Right atrium auricular region (tissue), 2 donors: ENCODE measurements at regions not wholly inside any gene's neighbourhood (a gene's known extent, or its start where the extent isn't known, plus 50 kb on each side); places are given as distances from the start of the nearest gene placed in this dataset.
"Not testable (repeated sequence)": the region's sequence is repeated elsewhere in the genome, so short reads cannot be mapped to it uniquely, and the experiment has no call there.

Experiments used
- DNase-seq: peaks from one replicate; pipeline ENCODE4 v3.0.0-alpha.2; 2019; ENCODE audit warnings: low spot score
- H3K27ac ChIP-seq, 2 donors: fragments of 200-600 bp; sonication (generic); 1 replicate in 1 of 2; 2 replicates in 1 of 2; pipeline ENCODE4 v1.5.1; 2016 to 2019
- H3K27me3 ChIP-seq, 2 donors: fragments of 200-600 bp; sonication (generic); one replicate each; pipeline versions ENCODE4 v1.5.1 to v1.6.0; 2017 to 2019
- H3K36me3 ChIP-seq: fragments of 200-600 bp; sonication (generic); one replicate; pipeline ENCODE4 v1.5.1; 2016
- H3K4me1 ChIP-seq, 2 donors: fragments of 200-600 bp; sonication (generic); one replicate each; pipeline versions ENCODE4 v1.5.1 to v1.6.0; 2017 to 2019
- H3K4me3 ChIP-seq, 2 donors: fragments of 200-600 bp; sonication (generic); 1 replicate in 1 of 2; 2 replicates in 1 of 2; pipeline ENCODE4 v1.5.1; 2017 to 2019; ENCODE audit warnings: mild to moderate bottlenecking in 1 of 2, moderate library complexity in 1 of 2
- H3K9me3 ChIP-seq, 2 donors: fragments of 200-600 bp; sonication (generic); one replicate each; pipeline ENCODE4 v1.5.1; 2019
- TF ChIP-seq, protein P1 (sequence below), 2 donors: fragments of 200-600 bp; sonication (generic); IDR thresholded peaks; one replicate each; pipeline ENCODE4 v1.5.1; 2019; ENCODE audit warnings: antibody characterized with exemption in 2 of 2

DNA sequence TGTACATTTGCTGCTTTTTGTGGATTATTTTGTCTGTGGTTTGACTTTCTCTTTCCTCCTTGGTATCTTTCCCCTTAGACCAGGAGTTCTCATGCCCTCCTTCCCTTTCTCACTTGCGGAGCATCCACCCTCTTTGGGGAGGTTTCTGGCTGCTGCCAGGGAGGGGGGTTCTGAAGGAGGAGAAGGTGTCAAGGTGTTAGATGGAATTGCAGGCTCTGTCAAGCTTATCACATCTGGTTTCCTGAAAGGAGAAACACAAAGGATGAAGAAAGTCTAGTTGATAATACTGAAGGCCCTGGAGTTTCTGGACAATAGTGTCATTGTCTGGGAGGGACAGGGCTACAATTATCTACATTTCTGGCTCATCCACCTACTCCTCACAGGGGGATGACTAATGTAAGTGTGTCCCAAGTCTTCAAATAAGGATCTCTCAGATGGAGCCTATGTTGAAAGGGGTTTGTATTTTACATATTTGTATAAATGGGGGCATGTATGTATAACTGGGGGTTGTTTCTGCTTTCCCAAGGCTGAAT is 217.3 kb upstream of the CCDC196 start:
- Histone ChIP-seq H3K9me3 (no peaks in the 10 kb centered on the region), H3K27ac (no peak overlapping the region), H3K36me3 (no peaks in the 10 kb centered on the region), H3K4me3 (no peak overlapping the region), H3K27me3 (no peaks in the 10 kb centered on the region), H3K4me1 (no peaks in the 10 kb centered on the region)
- TF ChIP-seq, protein P1, sequence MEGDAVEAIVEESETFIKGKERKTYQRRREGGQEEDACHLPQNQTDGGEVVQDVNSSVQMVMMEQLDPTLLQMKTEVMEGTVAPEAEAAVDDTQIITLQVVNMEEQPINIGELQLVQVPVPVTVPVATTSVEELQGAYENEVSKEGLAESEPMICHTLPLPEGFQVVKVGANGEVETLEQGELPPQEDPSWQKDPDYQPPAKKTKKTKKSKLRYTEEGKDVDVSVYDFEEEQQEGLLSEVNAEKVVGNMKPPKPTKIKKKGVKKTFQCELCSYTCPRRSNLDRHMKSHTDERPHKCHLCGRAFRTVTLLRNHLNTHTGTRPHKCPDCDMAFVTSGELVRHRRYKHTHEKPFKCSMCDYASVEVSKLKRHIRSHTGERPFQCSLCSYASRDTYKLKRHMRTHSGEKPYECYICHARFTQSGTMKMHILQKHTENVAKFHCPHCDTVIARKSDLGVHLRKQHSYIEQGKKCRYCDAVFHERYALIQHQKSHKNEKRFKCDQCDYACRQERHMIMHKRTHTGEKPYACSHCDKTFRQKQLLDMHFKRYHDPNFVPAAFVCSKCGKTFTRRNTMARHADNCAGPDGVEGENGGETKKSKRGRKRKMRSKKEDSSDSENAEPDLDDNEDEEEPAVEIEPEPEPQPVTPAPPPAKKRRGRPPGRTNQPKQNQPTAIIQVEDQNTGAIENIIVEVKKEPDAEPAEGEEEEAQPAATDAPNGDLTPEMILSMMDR (IDR thresholded peaks at IDR 0.05), result no peak
- DNase-seq, result no peak

DNA sequence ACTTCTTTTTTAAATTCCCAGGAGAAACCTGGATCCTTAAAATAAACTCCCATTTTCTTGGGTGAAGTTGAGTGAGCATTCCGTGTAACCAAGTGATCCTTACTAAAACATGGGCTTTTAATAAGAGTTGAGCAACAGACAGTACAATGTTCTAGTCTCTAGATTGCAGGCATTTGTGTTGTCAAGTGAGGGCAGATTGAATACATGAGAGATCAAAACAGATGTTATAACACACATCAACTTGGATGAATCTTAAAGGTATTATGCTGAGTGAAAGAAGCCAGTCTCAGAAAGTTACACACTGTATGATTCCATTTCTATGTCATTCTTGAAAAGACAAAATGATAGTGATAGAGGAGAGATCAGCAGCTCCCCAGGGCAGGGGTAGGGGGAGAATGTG is 213.9 kb upstream of the CCDC196 start:
- no peaks in the 10 kb centered on the region for H3K36me3 ChIP-seq
- TF ChIP-seq, protein P1 (IDR thresholded peaks at IDR 0.05), result no peak
- no peak overlapping the region for H3K27ac ChIP-seq
- H3K27me3 ChIP-seq, result no peaks in the 10 kb centered on the region
- no peaks in the 10 kb centered on the region for H3K9me3 ChIP-seq
- no peaks in the 10 kb centered on the region for H3K4me1 ChIP-seq
- no peak for DNase-seq
- H3K4me3 ChIP-seq, result no peak overlapping the region

DNA sequence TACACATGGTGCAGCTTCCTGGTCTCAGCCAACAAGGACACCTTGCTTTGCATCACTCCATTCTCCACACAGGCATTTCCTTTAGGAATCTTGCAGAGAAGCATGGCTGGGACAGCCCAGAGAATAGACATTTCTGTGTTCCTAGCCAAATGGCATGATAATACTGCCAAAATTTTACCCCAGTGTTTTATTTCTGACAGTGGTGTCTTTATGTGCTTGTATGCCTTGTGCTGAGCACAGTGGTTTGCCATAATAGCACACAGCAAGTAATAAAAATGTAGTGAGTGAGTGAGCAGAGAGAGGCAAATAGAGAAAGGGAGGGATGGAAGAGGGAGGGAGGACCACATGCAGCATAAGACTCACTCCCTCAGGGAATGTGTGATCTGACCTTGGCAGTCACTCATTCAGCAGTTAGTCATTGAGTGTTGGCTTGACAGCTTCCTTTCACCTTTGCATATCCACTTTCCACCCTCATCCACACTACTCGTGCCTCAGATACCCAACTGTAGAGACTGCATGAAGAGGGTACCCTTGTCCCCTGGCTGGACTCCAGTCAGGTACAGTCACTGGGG is 212.8 kb upstream of the CCDC196 start:
- no peaks in the 10 kb centered on the region for H3K27me3 ChIP-seq
- no peak for DNase-seq
- no peak overlapping the region for H3K27ac ChIP-seq
- H3K4me1 ChIP-seq, result no peaks in the 10 kb centered on the region
- no peak overlapping the region for H3K4me3 ChIP-seq
- no peaks in the 10 kb centered on the region for H3K9me3 ChIP-seq
- no peaks in the 10 kb centered on the region for H3K36me3 ChIP-seq
- TF ChIP-seq, protein P1 (IDR thresholded peaks at IDR 0.05), result no peak

DNA sequence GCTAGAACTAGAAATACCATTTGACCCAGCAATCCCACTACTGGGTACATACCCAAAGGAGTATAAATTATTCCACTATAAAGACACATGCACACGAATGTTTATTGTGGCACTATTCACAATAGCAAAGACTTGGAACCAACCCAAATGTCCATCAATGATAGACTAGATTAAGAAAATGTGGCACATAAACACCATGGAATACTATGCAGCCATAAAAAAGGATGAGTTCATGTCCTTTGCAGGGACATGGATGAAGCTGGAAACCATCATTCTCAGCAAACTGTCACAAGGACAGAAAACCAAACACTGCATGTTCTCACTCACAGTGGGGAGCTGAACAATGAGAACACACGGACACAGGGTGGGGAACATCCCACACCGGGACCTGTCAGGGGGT is 207.8 kb upstream of the CCDC196 start:
- not testable (repeated sequence) for H3K9me3 ChIP-seq, H3K4me1 ChIP-seq, H3K27ac ChIP-seq, H3K36me3 ChIP-seq, H3K27me3 ChIP-seq, H3K4me3 ChIP-seq, DNase-seq

DNA sequence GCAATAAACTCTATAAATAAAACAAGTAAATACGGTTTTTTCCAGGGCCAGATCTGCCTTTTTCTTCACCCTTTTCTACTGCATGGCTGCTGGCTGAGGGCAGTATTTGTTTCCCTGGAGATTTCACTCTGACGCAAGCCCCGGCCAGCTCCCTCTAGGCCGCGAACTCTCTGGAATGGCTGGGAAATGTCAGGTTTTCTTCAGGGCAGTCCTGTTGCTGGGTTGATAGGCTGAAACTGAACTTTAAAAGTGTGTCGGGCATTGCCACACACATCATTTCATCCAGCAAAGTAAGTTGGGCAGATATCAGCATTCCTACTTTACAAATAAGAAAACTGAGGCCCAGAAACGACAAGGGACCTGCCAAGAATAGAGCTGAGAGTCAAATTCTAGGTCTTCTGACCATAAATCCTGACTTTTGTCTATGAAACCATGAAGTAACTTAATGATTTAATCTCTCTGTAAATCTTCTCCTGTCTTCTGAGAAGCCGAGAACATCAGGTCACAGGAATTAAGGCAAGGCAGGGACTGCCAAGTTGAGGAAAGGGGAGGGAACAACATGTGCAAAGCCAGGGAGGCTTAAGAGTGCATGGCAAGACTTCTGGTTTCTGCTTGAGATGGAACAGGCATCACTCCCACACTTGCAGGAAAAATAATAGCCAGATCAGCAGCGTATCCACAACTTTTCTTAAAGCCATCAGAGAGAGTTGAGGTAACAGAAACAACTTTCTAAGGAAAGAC is 205.0 kb upstream of the CCDC196 start:
- Histone ChIP-seq H3K36me3 (no peaks in the 10 kb centered on the region), H3K4me3 (no peak overlapping the region), H3K27ac (peak overlapping the region; percentile 35 to 40), H3K27me3 (no peaks in the 10 kb centered on the region), H3K4me1 (no peaks in the 10 kb centered on the region), H3K9me3 (no peaks in the 10 kb centered on the region)
- DNase-seq, result peak; percentile 59
- TF ChIP-seq, protein P1 (IDR thresholded peaks at IDR 0.05), result no peak

DNA sequence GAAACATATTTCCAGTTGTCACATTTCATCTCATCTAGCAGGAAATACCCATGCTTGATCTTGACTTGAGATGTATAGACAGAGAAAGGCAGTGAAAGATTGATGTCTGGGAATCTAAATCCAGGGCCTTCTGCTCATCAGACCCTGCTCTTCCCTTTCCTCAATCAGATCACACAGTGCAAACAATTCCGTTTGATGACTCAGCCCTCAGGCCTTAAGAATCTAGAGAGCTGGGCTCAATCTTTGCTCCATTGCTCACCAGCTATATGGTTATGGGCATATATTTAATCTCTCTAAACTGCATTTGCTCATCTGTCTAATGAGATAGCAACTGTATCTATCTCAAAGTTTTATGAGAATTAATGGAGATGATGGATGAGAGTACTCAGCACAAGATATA is 201.8 kb upstream of the CCDC196 start:
- no peak overlapping the region for H3K4me3 ChIP-seq
- no peaks in the 10 kb centered on the region for H3K36me3 ChIP-seq
- no peaks in the 10 kb centered on the region for H3K4me1 ChIP-seq
- H3K9me3 ChIP-seq, result no peaks in the 10 kb centered on the region
- TF ChIP-seq, protein P1 (IDR thresholded peaks at IDR 0.05), result no peak
- no peaks in the 10 kb centered on the region for H3K27me3 ChIP-seq
- no peak for DNase-seq
- no peak overlapping the region for H3K27ac ChIP-seq
